C4-2B (cell line): ENCODE measurements at regions not wholly inside any gene's neighbourhood (a gene's known extent, or its start where the extent isn't known, plus 50 kb on each side); places are given as distances from the start of the nearest gene placed in this dataset.

Experiments
- ZFX ChIP-seq: fragments of 450-650 bp; IDR thresholded peaks from 2 replicates; pipeline ENCODE4 v1.6.1; 2017
- TF ChIP-seq, protein P1 (sequence below): fragments of 450-650 bp; conservative IDR thresholded peaks from 2 replicates; pipeline ENCODE4 v1.5.1; 2017; ENCODE audit warnings: mild to moderate bottlenecking

DNA sequence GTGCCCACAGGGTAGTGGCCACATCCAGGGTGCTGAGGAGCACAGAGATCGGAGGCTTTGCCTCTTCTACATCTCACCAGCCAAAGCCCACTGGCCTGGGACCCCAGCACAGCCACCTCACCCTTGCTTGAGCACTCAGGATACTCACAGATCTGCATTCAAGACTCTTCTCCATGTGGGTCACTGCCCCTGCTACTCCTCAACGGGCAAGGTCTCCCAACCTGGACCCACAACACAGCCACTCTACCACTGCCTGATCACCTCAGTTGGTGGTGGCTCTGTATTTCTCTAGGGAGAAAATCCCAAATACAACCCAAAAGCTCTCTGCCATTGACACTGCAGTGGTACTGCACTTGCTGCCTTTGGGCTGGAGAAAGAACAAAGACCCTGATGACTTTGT, 190.3 kb upstream of the KLHL4 start:
- TF ChIP-seq, protein P1, sequence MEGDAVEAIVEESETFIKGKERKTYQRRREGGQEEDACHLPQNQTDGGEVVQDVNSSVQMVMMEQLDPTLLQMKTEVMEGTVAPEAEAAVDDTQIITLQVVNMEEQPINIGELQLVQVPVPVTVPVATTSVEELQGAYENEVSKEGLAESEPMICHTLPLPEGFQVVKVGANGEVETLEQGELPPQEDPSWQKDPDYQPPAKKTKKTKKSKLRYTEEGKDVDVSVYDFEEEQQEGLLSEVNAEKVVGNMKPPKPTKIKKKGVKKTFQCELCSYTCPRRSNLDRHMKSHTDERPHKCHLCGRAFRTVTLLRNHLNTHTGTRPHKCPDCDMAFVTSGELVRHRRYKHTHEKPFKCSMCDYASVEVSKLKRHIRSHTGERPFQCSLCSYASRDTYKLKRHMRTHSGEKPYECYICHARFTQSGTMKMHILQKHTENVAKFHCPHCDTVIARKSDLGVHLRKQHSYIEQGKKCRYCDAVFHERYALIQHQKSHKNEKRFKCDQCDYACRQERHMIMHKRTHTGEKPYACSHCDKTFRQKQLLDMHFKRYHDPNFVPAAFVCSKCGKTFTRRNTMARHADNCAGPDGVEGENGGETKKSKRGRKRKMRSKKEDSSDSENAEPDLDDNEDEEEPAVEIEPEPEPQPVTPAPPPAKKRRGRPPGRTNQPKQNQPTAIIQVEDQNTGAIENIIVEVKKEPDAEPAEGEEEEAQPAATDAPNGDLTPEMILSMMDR: no peak
- no peak for TF ChIP-seq ZFX
